SK-N-SH treated with all-trans-retinoic acid at 6 μM for 48 hours (cell line): ENCODE measurements at regions not wholly inside any gene's neighbourhood (a gene's known extent, or its start where the extent isn't known, plus 50 kb on each side); places are given as distances from the start of the nearest gene placed in this dataset.

Experiments used
- RARB ChIP-seq: fragments of 250-450 bp; sonication (Bioruptor Pico); IDR thresholded peaks from 2 replicates; pipeline ENCODE4 v1.8.0; 2021; ENCODE audit warnings: mild to moderate bottlenecking, moderate library complexity
- ZC3H10 ChIP-seq: fragments of 250-450 bp; sonication (Bioruptor Pico); IDR thresholded peaks from 2 replicates; pipeline ENCODE4 v1.5.1; 2021; ENCODE audit warnings: mild to moderate bottlenecking, moderate library complexity
- ZNF8 ChIP-seq: fragments of 450-650 bp; formaldehyde crosslinking; IDR thresholded peaks from 2 replicates; pipeline ENCODE4 v1.5.0; 2020; ENCODE audit warnings: mild to moderate bottlenecking, moderate library complexity

- TF ChIP-seq ZC3H10 (CRISPR knock-in tag): no peak
- TF ChIP-seq RARB (CRISPR knock-in tag): no peak
- TF ChIP-seq ZNF8 (CRISPR knock-in tag): no peak
These were observed 1238.9 kb upstream of the MIR17HG start for GRCh38 chr13:90108547-90108946.
